ENCODE measurements at regions not wholly inside any gene's neighbourhood (a gene's known extent, or its start where the extent isn't known, plus 50 kb on each side); places are given as distances from the start of the nearest gene placed in this dataset.

GRCh38 chr17:17416400-17417360 is 60.1 kb upstream of the MED9 start:
- peaks cover 0 to 7% (median 0%) of the 10 kb centered on the region in 3 donors for H3K27me3 ChIP-seq
- intact Hi-C loops (cut with DNase I): no loop called here
- no peaks in the 10 kb centered on the region for H3K36me3 ChIP-seq
- peaks cover 0 to 11% (median 3%) of the 10 kb centered on the region in 4 donors for H3K4me1 ChIP-seq
- no peak overlapping the region for H3K4me3 ChIP-seq
- H3K9me3 ChIP-seq: no peaks in the 10 kb centered on the region
- WGBS, 2 donors: 79 to 80% methylated on average over 16 of the region's 16 CpGs
- TF ChIP-seq POLR2A (IDR thresholded peaks at IDR 0.05) (no peak), POLR2AphosphoS5 (IDR thresholded peaks at IDR 0.05) (peak in 1 of 4 donors; percentile 31)
- peak; percentile 42 for DNase-seq
- peak overlapping the region in 2 of 4 donors; percentile 12 to 25 for H3K27ac ChIP-seq

GRCh38 chr17:17417718-17418181 is 59.0 kb upstream of the MED9 start:
- Histone ChIP-seq H3K27ac (no peak overlapping the region), H3K9me3 (no peaks in the 10 kb centered on the region), H3K4me3 (no peak overlapping the region), H3K27me3 (peaks cover 0 to 7% (median 0%) of the 10 kb centered on the region in 3 donors), H3K4me1 (peaks cover 0 to 11% (median 3%) of the 10 kb centered on the region in 4 donors), H3K36me3 (no peaks in the 10 kb centered on the region)
- DNase-seq: peak; percentile 22
- TF ChIP-seq POLR2AphosphoS5 (IDR thresholded peaks at IDR 0.05) (no peak), POLR2A (IDR thresholded peaks at IDR 0.05) (no peak), CTCF (IDR thresholded peaks at IDR 0.05) (no peak), EP300 (IDR thresholded peaks at IDR 0.05) (no peak)
- 36 to 68% methylated on average over 5 of the region's 5 CpGs for WGBS, 2 donors
- intact Hi-C loops (cut with DNase I): no loop called here

- DNase-seq: peak; percentile 14
- Histone ChIP-seq H3K4me3 (no peak overlapping the region), H3K27me3 (no peaks in the 10 kb centered on the region), H3K36me3 (no peaks in the 10 kb centered on the region), H3K9me3 (no peaks in the 10 kb centered on the region), H3K27ac (no peak overlapping the region), H3K4me1 (peaks cover 0 to 11% (median 3%) of the 10 kb centered on the region in 4 donors)
- intact Hi-C loops (cut with DNase I): no loop called here
- no peak for TF ChIP-seq POLR2A (IDR thresholded peaks at IDR 0.05)
- TF ChIP-seq POLR2AphosphoS5 (IDR thresholded peaks at IDR 0.05): no peak
- no peak for TF ChIP-seq CTCF (IDR thresholded peaks at IDR 0.05)
- no peak for TF ChIP-seq EP300 (IDR thresholded peaks at IDR 0.05)
- WGBS, 2 donors: 92 to 95% methylated on average over 2 of the region's 2 CpGs
Measured at GRCh38 chr17:17419166-17419565, 57.6 kb upstream of the MED9 start.

DNA sequence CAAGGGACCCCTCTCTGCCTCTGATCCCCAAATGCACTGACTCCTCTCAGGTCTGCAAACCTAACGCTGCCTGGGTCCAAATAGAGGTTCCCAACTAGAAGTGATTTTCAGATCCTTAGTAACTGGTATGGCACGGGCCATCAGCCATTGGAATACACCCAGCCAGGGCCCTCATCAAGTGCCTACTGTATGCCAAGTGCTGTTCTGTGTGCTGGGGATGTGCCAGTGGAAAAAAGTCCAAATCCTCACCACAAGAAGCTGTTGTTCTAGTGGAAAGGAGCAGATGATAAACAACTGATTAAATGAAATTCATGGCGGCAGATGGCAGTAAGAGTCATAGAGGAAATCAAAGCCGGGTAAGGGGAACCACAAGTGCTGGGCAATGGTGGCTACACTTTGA is 57.2 kb upstream of the MED9 start:
- TF ChIP-seq EP300 (IDR thresholded peaks at IDR 0.05) (no peak), CTCF (IDR thresholded peaks at IDR 0.05) (no peak), POLR2A (IDR thresholded peaks at IDR 0.05) (no peak), POLR2AphosphoS5 (IDR thresholded peaks at IDR 0.05) (no peak)
- Histone ChIP-seq H3K36me3 (no peaks in the 10 kb centered on the region), H3K4me1 (peaks cover 0 to 9% (median 3%) of the 10 kb centered on the region in 4 donors), H3K27ac (peak overlapping the region in 1 of 4 donors; percentile 38), H3K9me3 (no peaks in the 10 kb centered on the region), H3K4me3 (no peak overlapping the region), H3K27me3 (no peaks in the 10 kb centered on the region)
- peak; percentile 69 for DNase-seq
- intact Hi-C loops (cut with DNase I): no loop called here
- 92 to 96% methylated on average over 4 of the region's 4 CpGs for WGBS, 2 donors

- DNase-seq: peak; percentile 65
- WGBS, 2 donors: 47 to 76% methylated on average over 4 of the region's 4 CpGs
- H3K4me1 ChIP-seq: peaks cover 0 to 7% (median 3%) of the 10 kb centered on the region in 4 donors
- H3K27me3 ChIP-seq: no peaks in the 10 kb centered on the region
- no peaks in the 10 kb centered on the region for H3K36me3 ChIP-seq
- no peak overlapping the region for H3K4me3 ChIP-seq
- intact Hi-C loops (cut with DNase I): no loop called here
- TF ChIP-seq CTCF (IDR thresholded peaks at IDR 0.05) (no peak), EP300 (IDR thresholded peaks at IDR 0.05) (no peak), POLR2AphosphoS5 (IDR thresholded peaks at IDR 0.05) (no peak), POLR2A (IDR thresholded peaks at IDR 0.05) (no peak)
- H3K9me3 ChIP-seq: peaks cover 0 to 2% (median 0%) of the 10 kb centered on the region in 4 donors
- peak overlapping the region in 1 of 4 donors; percentile 38 for H3K27ac ChIP-seq
Measured at GRCh38 chr17:17420082-17420481, 56.7 kb upstream of the MED9 start.

Measured in sigmoid colon (tissue), 6 donors.